ENCODE measurements at regions not wholly inside any gene's neighbourhood (a gene's known extent, or its start where the extent isn't known, plus 50 kb on each side); places are given as distances from the start of the nearest gene placed in this dataset.

DNA sequence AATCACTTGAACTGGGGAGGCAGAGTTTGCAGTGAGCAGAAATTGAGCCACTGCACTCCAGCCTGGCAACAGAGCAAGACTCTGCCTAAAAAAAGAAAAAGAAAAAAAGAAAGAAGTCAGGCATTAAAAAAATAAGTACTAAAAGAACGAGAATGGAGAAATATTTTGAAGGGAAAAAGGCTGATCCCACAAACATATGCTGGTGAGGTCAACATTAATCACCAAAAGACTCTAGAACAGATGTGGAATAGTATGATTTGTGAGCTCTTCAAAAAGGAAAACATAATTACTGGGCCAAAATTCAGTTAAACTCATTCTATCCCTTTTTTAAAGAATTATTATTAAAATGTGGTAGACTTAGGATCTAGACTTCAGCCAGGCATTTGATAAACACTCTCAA lies 61.2 kb upstream of the NRSN1 start:
- in situ Hi-C loops (cut with HindIII; ENCODE audit: extremely low pct_ligation_motif_present, low pct_unique_long_range_greater_than_20kb), result loop anchor here (5.0 to 10.0 kb wide), 3 partner anchors 130 to 330 kb away; no protein-coding TSS in a partner anchor
- ChIA-PET CTCF (ENCODE audit: low intra/inter-chr PET ratio, low total read pairs) (interaction anchor here (2.8 to 3.2 kb wide), 2 partner anchors 140 to 210 kb away, joined by 25 to 42 read pairs; no protein-coding TSS in a partner anchor), POLR2A (no interaction called here)
- intact Hi-C loops (cut with micrococcal nuclease; ENCODE audit: unreplicated experiment), result loop anchor here (1.0 to 5.0 kb wide), 5 partner anchors 82 to 337 kb away; partner anchors contain the start of gene MRS2
- Histone ChIP-seq H4K20me1 (ENCODE audit: insufficient read depth, low read length) (no peaks in the 10 kb centered on the region), H3K27ac (ENCODE audit: extremely low read length, insufficient read depth, low read length) (no peak overlapping the region), H3K36me3 (replicated peaks in 1 of 2; ENCODE audit: control insufficient read depth in 1 of 2, insufficient read depth in 2 of 2, low read length in 2 of 2) (no peaks in the 10 kb centered on the region), H3K4me2 (ENCODE audit: low read depth, low read length) (no peak overlapping the region), H2AFZ (ENCODE audit: low read length) (no peak overlapping the region), H3K27me3 (ENCODE audit: control insufficient read depth in 1 of 2, insufficient read depth in 2 of 2, low read length in 2 of 2) (no peaks in the 10 kb centered on the region), H3K4me1 (ENCODE audit: insufficient read depth, low read length) (no peaks in the 10 kb centered on the region), H3K9ac (ENCODE audit: insufficient read depth, low read depth, low read length) (no peak overlapping the region), H3K4me3 (replicated peaks in 1 of 3; ENCODE audit: insufficient read depth in 1 of 3, low read depth in 2 of 3, low read length in 3 of 3) (no peak overlapping the region), H3K9me3 (ENCODE audit: low read length) (peaks cover 8% of the 10 kb centered on the region; the same call in 1 of the 2 replicates), H3K79me2 (ENCODE audit: insufficient read depth, low read length) (no peaks in the 10 kb centered on the region)
- ATAC-seq (no peak), FAIRE-seq (no peak), DNase-seq (ENCODE audit: low spot score) (no peak)
- no TSS peak for BruUV-seq (replicated peaks)
- 8% methylated on average over 1 of the region's 1 CpG for WGBS (ENCODE audit: low lambda C conversion rate)
- TF ChIP-seq TMF1 (CRISPR knock-in tag; IDR thresholded peaks at IDR 0.05; ENCODE audit: low read depth) (no peak), IRX3 (CRISPR knock-in tag; IDR thresholded peaks at IDR 0.05; ENCODE audit: borderline replicate concordance, low read depth) (no peak), ETV5 (CRISPR knock-in tag; IDR thresholded peaks at IDR 0.05; ENCODE audit: borderline replicate concordance) (no peak), THYN1 (CRISPR knock-in tag; IDR thresholded peaks at IDR 0.05; ENCODE audit: borderline replicate concordance, low read depth) (no peak), ZNF746 (CRISPR knock-in tag; IDR thresholded peaks at IDR 0.05) (no peak), ZNF766 (CRISPR knock-in tag; IDR thresholded peaks at IDR 0.05; ENCODE audit: borderline replicate concordance) (no peak), ZSCAN20 (CRISPR knock-in tag; IDR thresholded peaks at IDR 0.05; ENCODE audit: borderline replicate concordance) (no peak), MXD4 (CRISPR knock-in tag; IDR thresholded peaks at IDR 0.05) (no peak), BRCA1 (CRISPR knock-in tag; IDR thresholded peaks at IDR 0.05) (no peak), NONO (IDR thresholded peaks at IDR 0.05) (no peak), NONO (CRISPR knock-in tag; conservative IDR thresholded peaks at IDR 0.05) (no peak), NBN (conservative IDR thresholded peaks at IDR 0.05) (no peak), ZNF329 (CRISPR knock-in tag; IDR thresholded peaks at IDR 0.05; ENCODE audit: low read depth) (no peak), RFXANK (CRISPR knock-in tag; IDR thresholded peaks at IDR 0.05) (no peak), ZNF615 (CRISPR knock-in tag; IDR thresholded peaks at IDR 0.05; ENCODE audit: borderline replicate concordance) (no peak)
- TF ChIP-seq, protein P1, sequence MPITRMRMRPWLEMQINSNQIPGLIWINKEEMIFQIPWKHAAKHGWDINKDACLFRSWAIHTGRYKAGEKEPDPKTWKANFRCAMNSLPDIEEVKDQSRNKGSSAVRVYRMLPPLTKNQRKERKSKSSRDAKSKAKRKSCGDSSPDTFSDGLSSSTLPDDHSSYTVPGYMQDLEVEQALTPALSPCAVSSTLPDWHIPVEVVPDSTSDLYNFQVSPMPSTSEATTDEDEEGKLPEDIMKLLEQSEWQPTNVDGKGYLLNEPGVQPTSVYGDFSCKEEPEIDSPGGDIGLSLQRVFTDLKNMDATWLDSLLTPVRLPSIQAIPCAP (CRISPR knock-in tag; IDR thresholded peaks at IDR 0.05; ENCODE audit: low read depth), result no peak
- TF ChIP-seq, protein P2, sequence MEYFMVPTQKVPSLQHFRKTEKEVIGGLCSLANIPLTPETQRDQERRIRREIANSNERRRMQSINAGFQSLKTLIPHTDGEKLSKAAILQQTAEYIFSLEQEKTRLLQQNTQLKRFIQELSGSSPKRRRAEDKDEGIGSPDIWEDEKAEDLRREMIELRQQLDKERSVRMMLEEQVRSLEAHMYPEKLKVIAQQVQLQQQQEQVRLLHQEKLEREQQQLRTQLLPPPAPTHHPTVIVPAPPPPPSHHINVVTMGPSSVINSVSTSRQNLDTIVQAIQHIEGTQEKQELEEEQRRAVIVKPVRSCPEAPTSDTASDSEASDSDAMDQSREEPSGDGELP (IDR thresholded peaks at IDR 0.05; ENCODE audit: borderline replicate concordance, low read depth), result no peak
- TF ChIP-seq, protein P3, sequence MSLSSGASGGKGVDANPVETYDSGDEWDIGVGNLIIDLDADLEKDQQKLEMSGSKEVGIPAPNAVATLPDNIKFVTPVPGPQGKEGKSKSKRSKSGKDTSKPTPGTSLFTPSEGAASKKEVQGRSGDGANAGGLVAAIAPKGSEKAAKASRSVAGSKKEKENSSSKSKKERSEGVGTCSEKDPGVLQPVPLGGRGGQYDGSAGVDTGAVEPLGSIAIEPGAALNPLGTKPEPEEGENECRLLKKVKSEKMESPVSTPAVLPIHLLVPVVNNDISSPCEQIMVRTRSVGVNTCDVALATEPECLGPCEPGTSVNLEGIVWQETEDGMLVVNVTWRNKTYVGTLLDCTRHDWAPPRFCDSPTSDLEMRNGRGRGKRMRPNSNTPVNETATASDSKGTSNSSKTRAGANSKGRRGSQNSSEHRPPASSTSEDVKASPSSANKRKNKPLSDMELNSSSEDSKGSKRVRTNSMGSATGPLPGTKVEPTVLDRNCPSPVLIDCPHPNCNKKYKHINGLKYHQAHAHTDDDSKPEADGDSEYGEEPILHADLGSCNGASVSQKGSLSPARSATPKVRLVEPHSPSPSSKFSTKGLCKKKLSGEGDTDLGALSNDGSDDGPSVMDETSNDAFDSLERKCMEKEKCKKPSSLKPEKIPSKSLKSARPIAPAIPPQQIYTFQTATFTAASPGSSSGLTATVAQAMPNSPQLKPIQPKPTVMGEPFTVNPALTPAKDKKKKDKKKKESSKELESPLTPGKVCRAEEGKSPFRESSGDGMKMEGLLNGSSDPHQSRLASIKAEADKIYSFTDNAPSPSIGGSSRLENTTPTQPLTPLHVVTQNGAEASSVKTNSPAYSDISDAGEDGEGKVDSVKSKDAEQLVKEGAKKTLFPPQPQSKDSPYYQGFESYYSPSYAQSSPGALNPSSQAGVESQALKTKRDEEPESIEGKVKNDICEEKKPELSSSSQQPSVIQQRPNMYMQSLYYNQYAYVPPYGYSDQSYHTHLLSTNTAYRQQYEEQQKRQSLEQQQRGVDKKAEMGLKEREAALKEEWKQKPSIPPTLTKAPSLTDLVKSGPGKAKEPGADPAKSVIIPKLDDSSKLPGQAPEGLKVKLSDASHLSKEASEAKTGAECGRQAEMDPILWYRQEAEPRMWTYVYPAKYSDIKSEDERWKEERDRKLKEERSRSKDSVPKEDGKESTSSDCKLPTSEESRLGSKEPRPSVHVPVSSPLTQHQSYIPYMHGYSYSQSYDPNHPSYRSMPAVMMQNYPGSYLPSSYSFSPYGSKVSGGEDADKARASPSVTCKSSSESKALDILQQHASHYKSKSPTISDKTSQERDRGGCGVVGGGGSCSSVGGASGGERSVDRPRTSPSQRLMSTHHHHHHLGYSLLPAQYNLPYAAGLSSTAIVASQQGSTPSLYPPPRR (CRISPR knock-in tag; IDR thresholded peaks at IDR 0.05; ENCODE audit: borderline replicate concordance), result no peak
- TF ChIP-seq, protein P4, sequence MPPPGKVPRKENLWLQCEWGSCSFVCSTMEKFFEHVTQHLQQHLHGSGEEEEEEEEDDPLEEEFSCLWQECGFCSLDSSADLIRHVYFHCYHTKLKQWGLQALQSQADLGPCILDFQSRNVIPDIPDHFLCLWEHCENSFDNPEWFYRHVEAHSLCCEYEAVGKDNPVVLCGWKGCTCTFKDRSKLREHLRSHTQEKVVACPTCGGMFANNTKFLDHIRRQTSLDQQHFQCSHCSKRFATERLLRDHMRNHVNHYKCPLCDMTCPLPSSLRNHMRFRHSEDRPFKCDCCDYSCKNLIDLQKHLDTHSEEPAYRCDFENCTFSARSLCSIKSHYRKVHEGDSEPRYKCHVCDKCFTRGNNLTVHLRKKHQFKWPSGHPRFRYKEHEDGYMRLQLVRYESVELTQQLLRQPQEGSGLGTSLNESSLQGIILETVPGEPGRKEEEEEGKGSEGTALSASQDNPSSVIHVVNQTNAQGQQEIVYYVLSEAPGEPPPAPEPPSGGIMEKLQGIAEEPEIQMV (CRISPR knock-in tag; IDR thresholded peaks at IDR 0.05; ENCODE audit: low read depth), result no peak

Measured in HepG2 (cell line).